Loucy (cell line): ENCODE measurements at regions not wholly inside any gene's neighbourhood (a gene's known extent, or its start where the extent isn't known, plus 50 kb on each side); places are given as distances from the start of the nearest gene placed in this dataset.

Experiments
- CTCF ChIP-seq: fragments of 200-600 bp; sonication (generic); conservative IDR thresholded peaks from 2 replicates; pipeline ENCODE4 v1.5.1; 2014; ENCODE audit warnings: mild to moderate bottlenecking, antibody characterized with exemption, low read length
- EZH2phosphoT487 ChIP-seq: fragments of 200-600 bp; IDR thresholded peaks from 2 replicates; pipeline ENCODE4 v1.6.1; 2018; ENCODE audit warnings: antibody characterized with exemption, mild to moderate bottlenecking, moderate library complexity, borderline replicate concordance

- TF ChIP-seq CTCF: no peak
- TF ChIP-seq EZH2phosphoT487: no peak
Measured at GRCh38 chr13:79710376-79710775, 229.4 kb downstream of the NDFIP2 start.
